Mesenchymal stem cell (in vitro differentiated cells and primary cell): ENCODE measurements at regions not wholly inside any gene's neighbourhood (a gene's known extent, or its start where the extent isn't known, plus 50 kb on each side); places are given as distances from the start of the nearest gene placed in this dataset.
A peak's percentile ranks its signal among the peaks of the same experiment; 100 is the strongest.

Experiments used
- DNase-seq: peaks from one replicate; pipeline ENCODE4 v3.0.0-alpha.2; 2013
- H2AFZ ChIP-seq: one replicate; pipeline ENCODE4 v1.6.1; 2013; ENCODE audit warnings: low read depth, mild to moderate bottlenecking, control low read depth, inconsistent platforms, low read length, moderate library complexity
- H2AK5ac ChIP-seq: 2 replicates; pipeline ENCODE4 v1.6.1; 2013; ENCODE audit warnings: low read length, moderate library complexity, mild to moderate bottlenecking, inconsistent platforms; ENCODE audit not compliant: severe bottlenecking
- H2BK120ac ChIP-seq: one replicate; pipeline ENCODE4 v1.6.1; 2013; ENCODE audit warnings: low read depth, mild to moderate bottlenecking, inconsistent platforms, low read length, moderate library complexity
- H2BK12ac ChIP-seq, 2 experiments: one replicate each; pipeline ENCODE4 v1.6.1; 2013; ENCODE audit warnings: inconsistent platforms in 2 of 2, low read length in 2 of 2, mild to moderate bottlenecking in 2 of 2, moderate library complexity in 2 of 2, control low read depth in 1 of 2
- H2BK15ac ChIP-seq: one replicate; pipeline ENCODE4 v1.6.1; 2013; ENCODE audit warnings: mild to moderate bottlenecking, low read depth, inconsistent platforms; ENCODE audit not compliant: poor library complexity, severe bottlenecking
- H2BK5ac ChIP-seq: 2 replicates; pipeline ENCODE4 v1.6.1; 2013; ENCODE audit warnings: low read depth, mild to moderate bottlenecking, low read length, control low read depth, inconsistent platforms; ENCODE audit not compliant: poor library complexity, severe bottlenecking
- H3K14ac ChIP-seq, 2 experiments: one replicate each; pipeline ENCODE4 v1.6.1; 2013; ENCODE audit warnings: inconsistent platforms in 2 of 2, low read length in 2 of 2, control low read depth in 1 of 2, mild to moderate bottlenecking in 1 of 2, moderate library complexity in 1 of 2
- H3K18ac ChIP-seq, 2 experiments: one replicate each; pipeline ENCODE4 v1.6.1; 2013; ENCODE audit warnings: inconsistent platforms in 2 of 2, low read length in 2 of 2, control low read depth in 1 of 2, low read depth in 1 of 2, mild to moderate bottlenecking in 1 of 2
- H3K23ac ChIP-seq, 2 experiments: one replicate each; pipeline ENCODE4 v1.6.1; 2013; ENCODE audit warnings: inconsistent platforms in 2 of 2, low read length in 2 of 2, mild to moderate bottlenecking in 2 of 2, moderate library complexity in 2 of 2, control low read depth in 1 of 2
- H3K27ac ChIP-seq: 2 replicates; pipeline ENCODE4 v1.5.1; 2013; ENCODE audit warnings: mild to moderate bottlenecking, moderate library complexity, low read length, control low read depth, inconsistent platforms; ENCODE audit not compliant: poor library complexity, severe bottlenecking
- H3K27me3 ChIP-seq, 2 experiments: 2 replicates each; pipeline versions ENCODE4 v1.6.1 to v1.7.0; 2013; ENCODE audit warnings: low read length in 2 of 2, mild to moderate bottlenecking in 2 of 2, moderate library complexity in 2 of 2, control low read depth in 1 of 2, inconsistent platforms in 1 of 2; ENCODE audit not compliant: control insufficient read depth in 1 of 2, insufficient read depth in 1 of 2
- H3K36me3 ChIP-seq, 2 experiments: 2 replicates each; pipeline versions ENCODE4 v1.6.1 to v1.7.0; 2013; ENCODE audit warnings: low read length in 2 of 2, control low read depth in 1 of 2, inconsistent platforms in 1 of 2, low read depth in 1 of 2, mild to moderate bottlenecking in 1 of 2; ENCODE audit not compliant: insufficient read depth in 2 of 2, control insufficient read depth in 1 of 2
- H3K4ac ChIP-seq, 2 experiments: one replicate each; pipeline ENCODE4 v1.6.1; 2013; ENCODE audit warnings: inconsistent platforms in 2 of 2, low read length in 2 of 2, mild to moderate bottlenecking in 2 of 2, moderate library complexity in 2 of 2, control low read depth in 1 of 2, low read depth in 1 of 2
- H3K4me1 ChIP-seq: 2 replicates; pipeline ENCODE4 v1.6.1; 2013; ENCODE audit warnings: low read depth, low read length, control low read depth; ENCODE audit not compliant: control insufficient read depth, insufficient read depth
- H3K4me2 ChIP-seq: 2 replicates; pipeline ENCODE4 v1.6.1; 2013; ENCODE audit warnings: low read length, mild to moderate bottlenecking, inconsistent platforms; ENCODE audit not compliant: poor library complexity, severe bottlenecking
- H3K4me3 ChIP-seq, 2 experiments: 2 replicates each; pipeline versions ENCODE4 v1.5.1 to v1.7.0; 2013; ENCODE audit warnings: low read length in 2 of 2, mild to moderate bottlenecking in 2 of 2, control low read depth in 1 of 2, low read depth in 1 of 2; ENCODE audit not compliant: insufficient read depth in 1 of 2
- H3K79me1 ChIP-seq: replicated peaks from 2 replicates; pipeline ENCODE4 v1.6.1; 2013; ENCODE audit warnings: mild to moderate bottlenecking, control low read depth, low read length, inconsistent platforms; ENCODE audit not compliant: poor library complexity, severe bottlenecking
- H3K9ac ChIP-seq: 2 replicates; pipeline ENCODE4 v1.7.0; 2013; ENCODE audit warnings: mild to moderate bottlenecking, low read length, moderate library complexity
- H3K9me3 ChIP-seq: 2 replicates; pipeline ENCODE4 v1.7.0; 2013; ENCODE audit warnings: mild to moderate bottlenecking, low read length; ENCODE audit not compliant: control insufficient read depth
- H4K8ac ChIP-seq: one replicate; pipeline ENCODE4 v1.6.1; 2013; ENCODE audit warnings: inconsistent platforms, mild to moderate bottlenecking, low read length, moderate library complexity
- H4K91ac ChIP-seq: one replicate; pipeline ENCODE4 v1.6.1; 2013; ENCODE audit warnings: mild to moderate bottlenecking, low read length, inconsistent platforms
- WGBS: methylation state at CpG from one replicate; pipeline ENCODE4 v1.1.7; 2013; ENCODE audit warnings: mixed read lengths; 5-methylcytosine and 5-hydroxymethylcytosine counted together

DNA sequence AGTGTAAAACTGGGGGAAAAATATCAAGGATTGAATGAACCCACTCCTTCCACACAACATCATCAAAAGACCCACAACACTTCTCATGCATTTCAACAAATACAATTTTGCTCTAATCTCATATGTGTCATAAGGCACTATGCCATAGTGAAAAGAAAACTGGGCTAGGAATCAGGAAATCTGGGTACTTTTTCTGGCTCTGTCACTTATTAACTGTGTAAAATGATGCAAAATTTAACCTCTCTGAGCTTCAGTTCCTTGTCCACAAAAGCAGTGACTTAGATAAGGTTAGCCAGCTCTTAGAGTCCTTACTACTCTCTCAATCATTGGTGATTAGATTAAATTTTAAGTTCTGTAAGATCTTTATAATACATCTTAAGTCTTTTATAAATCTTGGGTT, 250.5 kb upstream of the SOX5 start:
- Histone ChIP-seq H3K36me3 (no peaks in the 10 kb centered on the region), H2BK12ac (no peak overlapping the region), H4K91ac (no peak overlapping the region), H2BK120ac (no peak overlapping the region), H3K79me1 (no peaks in the 10 kb centered on the region), H3K18ac (no peak overlapping the region), H3K27ac (no peak overlapping the region), H2AK5ac (no peak overlapping the region), H3K23ac (no peak overlapping the region), H3K4me2 (no peak overlapping the region), H2BK15ac (no peak overlapping the region), H3K4me1 (peaks cover 12% of the 10 kb centered on the region), H3K9ac (no peak overlapping the region), H3K14ac (no peak overlapping the region), H3K4ac (no peak overlapping the region), H3K27me3 (no peaks in the 10 kb centered on the region), H4K8ac (no peak overlapping the region), H2BK5ac (no peak overlapping the region), H2AFZ (no peak overlapping the region), H3K9me3 (no peaks in the 10 kb centered on the region), H3K4me3 (no peak overlapping the region)
- DNase-seq: no peak

- Histone ChIP-seq H2BK120ac (no peak overlapping the region), H2BK5ac (no peak overlapping the region), H4K8ac (no peak overlapping the region), H2AFZ (no peak overlapping the region), H3K27me3 (no peaks in the 10 kb centered on the region), H3K27ac (peak overlapping the region; percentile 84), H4K91ac (no peak overlapping the region), H3K4me1 (peaks cover 12% of the 10 kb centered on the region), H3K14ac (no peak overlapping the region), H3K4me3 (no peak overlapping the region), H3K4ac (peak overlapping the region in 1 of 2 experiments; percentile 17), H2BK12ac (peak overlapping the region in 1 of 2 experiments; percentile 10), H3K9me3 (no peaks in the 10 kb centered on the region), H3K79me1 (no peaks in the 10 kb centered on the region), H3K23ac (no peak overlapping the region), H3K18ac (no peak overlapping the region), H2AK5ac (no peak overlapping the region), H3K4me2 (no peak overlapping the region), H3K9ac (no peak overlapping the region), H3K36me3 (no peaks in the 10 kb centered on the region), H2BK15ac (no peak overlapping the region)
- 95% methylated on average over 10 of the region's 11 CpGs for WGBS
- DNase-seq: no peak
Observed at GRCh38 chr12:24198936-24199671, 249.6 kb upstream of the SOX5 start.

DNA sequence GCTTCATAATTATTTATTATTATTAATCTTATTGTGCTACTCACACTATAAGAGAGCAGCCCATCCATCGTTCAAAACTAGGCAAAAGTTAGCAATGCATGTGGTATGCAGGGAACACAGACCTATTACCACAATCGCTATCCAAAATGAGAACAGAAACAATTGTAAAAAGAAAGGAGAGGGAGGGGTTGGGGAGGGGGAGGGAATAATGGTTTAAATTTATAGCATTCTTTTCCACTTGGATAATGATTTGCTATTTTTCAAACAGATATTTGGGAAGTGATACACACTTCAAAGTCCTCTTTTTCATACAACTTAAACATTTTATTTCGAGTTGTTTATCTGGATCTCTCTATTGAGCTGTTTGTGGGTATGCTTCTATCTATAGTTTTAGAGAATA, 248.6 kb upstream of the SOX5 start:
- H2BK12ac ChIP-seq: no peak overlapping the region
- no peak overlapping the region for H3K4ac ChIP-seq
- no CpG with 5 or more reads among the region's 3 CpGs for WGBS
- H3K79me1 ChIP-seq: no peaks in the 10 kb centered on the region
- H2BK5ac ChIP-seq: no peak overlapping the region
- peak overlapping the region in 1 of 2 experiments; percentile 58 for H3K18ac ChIP-seq
- H2AK5ac ChIP-seq: no peak overlapping the region
- no peak overlapping the region for H4K8ac ChIP-seq
- peak overlapping the region; percentile 84 for H3K27ac ChIP-seq
- H2BK120ac ChIP-seq: no peak overlapping the region
- peak; percentile 23 for DNase-seq
- H3K4me1 ChIP-seq: peaks cover 12% of the 10 kb centered on the region
- H3K9me3 ChIP-seq: no peaks in the 10 kb centered on the region
- H3K4me3 ChIP-seq: no peak overlapping the region
- no peak overlapping the region for H3K9ac ChIP-seq
- H2AFZ ChIP-seq: no peak overlapping the region
- H2BK15ac ChIP-seq: no peak overlapping the region
- H3K36me3 ChIP-seq: no peaks in the 10 kb centered on the region
- no peak overlapping the region for H4K91ac ChIP-seq
- H3K4me2 ChIP-seq: no peak overlapping the region
- no peak overlapping the region for H3K14ac ChIP-seq
- no peak overlapping the region for H3K23ac ChIP-seq
- H3K27me3 ChIP-seq: no peaks in the 10 kb centered on the region

DNA sequence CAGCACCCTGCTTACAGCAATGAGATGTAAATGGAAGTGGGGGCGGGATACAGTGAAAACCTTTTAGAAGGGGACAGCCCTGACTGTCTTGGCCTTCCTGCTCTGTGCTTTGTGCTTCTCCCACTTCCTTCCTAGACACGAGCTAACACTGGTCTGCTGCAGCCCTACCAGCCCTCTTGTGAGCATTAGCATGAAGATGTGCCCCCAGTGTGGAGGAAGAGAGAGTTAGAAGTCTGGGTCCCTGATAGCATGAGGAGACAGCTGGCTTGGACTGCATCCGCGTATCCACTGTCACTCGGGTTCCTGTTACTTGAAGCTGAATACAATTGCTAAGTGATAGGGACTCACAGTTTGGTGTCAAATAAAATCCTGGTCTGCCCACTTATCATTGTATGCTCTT, 248.1 kb upstream of the SOX5 start:
- Histone ChIP-seq H3K4me1 (peaks cover 12% of the 10 kb centered on the region), H3K4me2 (no peak overlapping the region), H3K27me3 (no peaks in the 10 kb centered on the region), H2BK12ac (no peak overlapping the region), H4K8ac (no peak overlapping the region), H3K14ac (no peak overlapping the region), H2AK5ac (peak overlapping the region; percentile 14), H3K9ac (no peak overlapping the region), H2BK120ac (no peak overlapping the region), H3K18ac (no peak overlapping the region), H2AFZ (no peak overlapping the region), H3K4me3 (no peak overlapping the region), H4K91ac (no peak overlapping the region), H3K27ac (peak overlapping the region; percentile 22), H2BK15ac (no peak overlapping the region), H3K36me3 (no peaks in the 10 kb centered on the region), H3K79me1 (no peaks in the 10 kb centered on the region), H3K9me3 (no peaks in the 10 kb centered on the region), H3K4ac (no peak overlapping the region), H3K23ac (no peak overlapping the region), H2BK5ac (no peak overlapping the region)
- peak; percentile 7 for DNase-seq
- WGBS: 64% methylated on average over 2 of the region's 5 CpGs
